ENCODE measurements at regions not wholly inside any gene's neighbourhood (a gene's known extent, or its start where the extent isn't known, plus 50 kb on each side); places are given as distances from the start of the nearest gene placed in this dataset.

DNA sequence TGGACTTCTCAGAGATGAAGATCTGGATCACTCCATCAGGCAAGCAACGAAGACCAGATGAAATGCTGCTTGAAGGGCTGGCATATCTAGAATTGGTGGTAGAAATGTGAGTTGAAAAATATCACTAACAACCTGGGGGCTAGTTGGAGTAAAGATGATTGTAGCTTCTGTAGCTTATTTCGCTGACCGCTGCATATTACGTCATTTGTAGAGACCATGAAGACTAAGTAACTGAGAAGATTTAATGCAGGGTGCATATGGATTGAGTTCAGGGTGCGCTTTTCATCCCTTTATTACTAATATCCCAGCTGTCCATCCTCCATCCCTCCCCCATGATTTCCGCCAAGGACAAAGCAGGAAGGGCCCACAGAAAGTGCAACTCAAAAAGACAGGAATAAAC lies 1364.0 kb downstream of the PCDH9 start:
- TF ChIP-seq CTCF (IDR thresholded peaks at IDR 0.05; ENCODE audit: insufficient read depth, low read length, poor library complexity, severe bottlenecking): no peak
- H3K27me3 ChIP-seq (replicated peaks; ENCODE audit: control insufficient read depth, insufficient read depth, low read length): no peaks in the 10 kb centered on the region
- H3K36me3 ChIP-seq (ENCODE audit: control insufficient read depth, insufficient read depth, low read length): no peaks in the 10 kb centered on the region
- H3K4me3 ChIP-seq (replicated peaks; ENCODE audit: low read depth, low read length): no peak overlapping the region
- DNase-seq (ENCODE audit: extremely low read depth, insufficient read length): no peak

DNA sequence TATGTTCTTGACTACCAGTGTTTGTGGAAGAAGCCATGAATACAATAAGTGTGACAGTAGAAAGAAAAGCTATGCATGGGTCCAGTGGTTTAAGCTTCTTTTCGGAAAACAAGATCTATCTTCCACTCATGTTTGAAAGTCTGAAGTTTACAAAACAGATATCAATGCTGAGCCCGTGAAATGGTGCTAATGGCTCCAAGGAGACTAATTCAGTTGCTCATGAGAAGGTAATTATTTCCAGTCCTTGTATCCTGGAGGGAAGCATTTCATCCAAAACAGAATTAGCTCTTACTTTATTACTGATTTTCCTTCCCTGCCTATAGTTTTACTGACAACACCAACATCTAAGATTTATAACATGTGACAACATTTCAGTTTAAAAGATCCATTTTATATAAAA lies 1364.9 kb downstream of the PCDH9 start:
- DNase-seq (ENCODE audit: extremely low read depth, insufficient read length): no peak
- TF ChIP-seq CTCF (IDR thresholded peaks at IDR 0.05; ENCODE audit: insufficient read depth, low read length, poor library complexity, severe bottlenecking): no peak
- Histone ChIP-seq H3K36me3 (ENCODE audit: control insufficient read depth, insufficient read depth, low read length) (no peaks in the 10 kb centered on the region), H3K4me3 (replicated peaks; ENCODE audit: low read depth, low read length) (no peak overlapping the region), H3K27me3 (replicated peaks; ENCODE audit: control insufficient read depth, insufficient read depth, low read length) (no peaks in the 10 kb centered on the region)

DNA sequence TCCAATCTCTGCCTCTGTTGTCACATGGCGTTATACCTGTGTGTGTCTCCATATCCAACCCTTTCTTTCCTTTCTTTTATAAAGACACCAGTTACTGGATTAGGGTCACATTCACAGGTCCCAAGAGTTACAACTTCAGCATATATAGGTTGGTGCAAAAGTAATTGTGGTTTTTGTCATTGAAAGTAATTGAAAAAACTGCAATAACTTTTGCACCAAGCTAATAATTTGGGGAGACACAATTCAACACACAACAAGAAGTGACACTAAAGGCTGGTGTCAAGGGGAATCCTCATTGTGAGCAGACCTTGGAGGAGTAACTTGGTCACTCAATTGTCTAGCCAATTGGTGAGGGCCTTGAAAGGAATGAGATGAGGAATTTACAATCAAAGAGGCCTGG lies 1366.1 kb downstream of the PCDH9 start:
- Histone ChIP-seq H3K36me3 (ENCODE audit: control insufficient read depth, insufficient read depth, low read length) (no peaks in the 10 kb centered on the region), H3K27me3 (replicated peaks; ENCODE audit: control insufficient read depth, insufficient read depth, low read length) (no peaks in the 10 kb centered on the region), H3K4me3 (replicated peaks; ENCODE audit: low read depth, low read length) (no peak overlapping the region)
- no peak for TF ChIP-seq CTCF (IDR thresholded peaks at IDR 0.05; ENCODE audit: insufficient read depth, low read length, poor library complexity, severe bottlenecking)
- no peak for DNase-seq (ENCODE audit: extremely low read depth, insufficient read length)

DNA sequence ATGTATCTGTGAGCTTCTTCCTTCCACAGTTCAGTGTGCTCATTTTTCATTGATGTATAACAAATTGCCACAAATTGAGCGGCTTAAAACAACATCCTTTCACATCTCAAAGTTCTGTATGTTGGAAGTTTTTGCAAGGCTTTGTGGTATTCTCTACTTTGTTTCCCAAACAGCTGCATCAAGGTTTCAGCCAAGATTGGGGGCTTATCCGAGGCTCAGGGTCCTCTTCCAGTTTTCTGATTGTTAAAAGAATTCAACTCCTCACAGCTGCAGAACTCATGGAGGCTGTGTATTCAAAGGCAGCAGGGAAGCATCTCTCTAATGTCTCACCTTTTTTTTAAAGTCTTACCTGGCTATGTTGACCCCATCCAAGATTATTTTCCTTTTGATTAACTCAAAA lies 1369.8 kb downstream of the PCDH9 start:
- H3K36me3 ChIP-seq (ENCODE audit: control insufficient read depth, insufficient read depth, low read length): no peaks in the 10 kb centered on the region
- DNase-seq (ENCODE audit: extremely low read depth, insufficient read length): no peak
- TF ChIP-seq CTCF (IDR thresholded peaks at IDR 0.05; ENCODE audit: insufficient read depth, low read length, poor library complexity, severe bottlenecking): no peak
- no peak overlapping the region for H3K4me3 ChIP-seq (replicated peaks; ENCODE audit: low read depth, low read length)
- no peaks in the 10 kb centered on the region for H3K27me3 ChIP-seq (replicated peaks; ENCODE audit: control insufficient read depth, insufficient read depth, low read length)

DNA sequence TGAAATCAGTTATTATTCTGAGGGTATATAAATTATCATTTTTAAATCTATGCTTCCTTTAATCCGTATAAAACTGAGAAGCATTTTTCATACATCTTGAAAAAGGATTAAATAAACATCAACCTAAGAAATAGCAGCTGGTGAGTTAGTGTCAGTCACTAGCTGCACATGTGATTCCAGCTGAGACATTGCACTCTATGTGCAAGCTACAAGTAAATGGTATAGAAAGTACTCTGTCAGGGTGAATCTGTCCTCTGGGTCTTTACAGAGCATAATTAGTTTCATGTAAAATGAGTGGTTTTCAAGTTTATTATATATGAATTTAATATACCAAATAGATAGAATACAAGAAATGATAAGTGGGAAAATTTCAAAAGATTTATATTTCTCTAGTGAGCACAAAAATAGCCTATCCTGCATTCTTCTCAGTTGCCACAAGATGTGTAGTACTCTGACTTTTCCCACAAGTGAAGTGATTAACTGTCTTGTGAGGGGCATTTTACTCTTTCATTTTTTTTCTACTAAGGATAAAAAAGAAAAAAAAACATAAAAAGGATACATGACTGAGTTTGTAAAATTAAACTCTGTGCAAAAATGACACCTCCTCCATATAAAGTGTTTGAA lies 1372.1 kb downstream of the PCDH9 start:
- no peaks in the 10 kb centered on the region for H3K36me3 ChIP-seq (ENCODE audit: control insufficient read depth, insufficient read depth, low read length)
- H3K4me3 ChIP-seq (replicated peaks; ENCODE audit: low read depth, low read length): no peak overlapping the region
- H3K27me3 ChIP-seq (replicated peaks; ENCODE audit: control insufficient read depth, insufficient read depth, low read length): no peaks in the 10 kb centered on the region
- TF ChIP-seq CTCF (IDR thresholded peaks at IDR 0.05; ENCODE audit: insufficient read depth, low read length, poor library complexity, severe bottlenecking): no peak
- DNase-seq (ENCODE audit: extremely low read depth, insufficient read length): no peak

DNA sequence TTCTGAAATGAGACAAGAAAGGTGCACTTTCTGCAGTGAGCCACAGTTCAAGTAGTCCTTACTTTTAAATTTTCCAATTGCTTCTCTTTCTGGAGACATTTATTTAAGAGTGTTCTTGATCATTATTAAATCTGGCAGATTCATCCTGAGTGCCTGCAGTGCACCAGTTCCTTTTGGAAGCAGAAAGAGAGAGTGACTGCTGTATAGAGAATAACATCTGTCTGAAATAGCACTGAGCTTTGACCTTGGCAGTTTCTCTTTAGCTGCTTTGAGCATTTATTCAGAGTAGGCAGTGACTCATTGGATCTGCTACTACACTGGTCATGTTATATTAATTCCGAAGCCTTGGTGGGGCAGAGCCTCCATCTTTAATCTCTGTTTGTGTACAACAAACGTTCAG lies 1373.7 kb downstream of the PCDH9 start:
- TF ChIP-seq CTCF (IDR thresholded peaks at IDR 0.05; ENCODE audit: insufficient read depth, low read length, poor library complexity, severe bottlenecking): no peak
- no peaks in the 10 kb centered on the region for H3K36me3 ChIP-seq (ENCODE audit: control insufficient read depth, insufficient read depth, low read length)
- H3K4me3 ChIP-seq (replicated peaks; ENCODE audit: low read depth, low read length): no peak overlapping the region
- DNase-seq (ENCODE audit: extremely low read depth, insufficient read length): no peak
- H3K27me3 ChIP-seq (replicated peaks; ENCODE audit: control insufficient read depth, insufficient read depth, low read length): no peaks in the 10 kb centered on the region
